ENCODE measurements at regions not wholly inside any gene's neighbourhood (a gene's known extent, or its start where the extent isn't known, plus 50 kb on each side); places are given as distances from the start of the nearest gene placed in this dataset.
"Not testable (repeated sequence)": the region's sequence is repeated elsewhere in the genome, so short reads cannot be mapped to it uniquely, and the experiment has no call there.

GRCh38 chr13:65937251-65937650 lies 1292.9 kb downstream of the PCDH9 start:
- DNase-seq, result no peak

DNA sequence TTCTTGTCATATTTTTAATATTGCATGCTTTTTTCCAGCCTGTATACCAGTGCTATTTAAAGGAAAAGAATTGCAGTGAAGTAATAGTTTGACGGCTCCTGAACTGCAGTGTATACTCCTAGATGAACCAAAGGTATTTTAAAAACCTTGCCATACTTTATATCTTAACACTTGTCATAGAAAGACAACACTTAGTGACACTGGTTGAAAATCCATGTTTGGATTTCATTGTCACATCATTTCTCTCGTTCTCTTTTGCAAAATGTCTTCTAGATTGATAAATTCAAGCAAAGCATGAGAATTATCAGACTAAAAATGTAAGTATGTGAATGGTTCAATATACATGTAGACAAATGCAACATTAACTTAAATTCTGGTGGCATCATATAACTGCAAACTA lies 1293.9 kb downstream of the PCDH9 start:
- DNase-seq, result no peak

DNA sequence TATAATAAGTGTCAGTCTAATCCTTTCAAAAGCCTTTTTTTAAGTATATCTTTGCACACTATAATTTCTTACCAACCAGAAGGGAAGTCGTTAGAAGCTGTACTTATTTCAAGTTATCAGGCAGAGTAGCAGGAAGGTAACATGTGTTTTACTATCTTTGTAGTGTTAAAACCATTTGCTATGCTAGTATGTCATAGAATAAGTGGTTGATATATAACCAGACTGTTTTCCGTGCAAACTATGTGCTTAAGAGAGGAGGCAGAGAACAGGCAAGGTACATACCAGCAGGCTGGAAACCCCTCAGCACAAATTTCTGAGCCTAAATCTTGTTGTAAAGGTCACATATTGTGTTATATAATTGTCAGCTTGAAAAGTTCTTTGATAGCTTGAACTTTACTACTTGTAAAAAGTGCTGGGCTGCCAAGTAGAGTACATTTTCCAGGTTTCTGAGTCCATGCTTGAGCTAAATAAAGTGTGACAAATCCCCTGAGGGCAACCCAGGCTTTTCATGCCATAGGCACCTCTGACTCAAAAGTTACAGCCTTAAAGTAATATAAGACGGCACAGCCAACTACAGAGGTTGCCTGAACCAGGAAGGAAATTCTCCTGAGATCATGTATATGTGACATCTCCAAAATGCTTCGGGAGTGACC lies 1297.4 kb downstream of the PCDH9 start:
- DNase-seq, result no peak

DNA sequence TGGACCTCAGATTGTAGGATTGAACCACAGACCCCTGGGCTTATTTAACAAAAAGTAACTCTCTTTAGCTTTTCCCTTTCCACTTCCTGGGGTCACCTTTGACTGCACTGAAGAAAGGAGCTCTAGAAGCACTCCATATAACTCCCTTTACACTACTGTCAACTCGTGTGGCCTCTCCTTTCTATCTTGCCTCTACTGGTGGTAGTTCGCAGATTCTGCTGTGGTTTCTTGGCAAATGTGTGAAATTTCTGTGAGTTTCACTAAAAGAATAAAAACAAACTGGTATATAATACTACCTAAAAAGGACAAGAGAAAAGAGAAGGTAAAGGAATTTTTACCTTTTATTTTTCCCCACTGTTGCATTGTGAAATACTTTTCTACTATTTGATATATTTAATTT lies 1298.1 kb downstream of the PCDH9 start:
- DNase-seq, result no peak

GRCh38 chr13:65929436-65929835 lies 1300.7 kb downstream of the PCDH9 start:
- no peak for DNase-seq

DNA sequence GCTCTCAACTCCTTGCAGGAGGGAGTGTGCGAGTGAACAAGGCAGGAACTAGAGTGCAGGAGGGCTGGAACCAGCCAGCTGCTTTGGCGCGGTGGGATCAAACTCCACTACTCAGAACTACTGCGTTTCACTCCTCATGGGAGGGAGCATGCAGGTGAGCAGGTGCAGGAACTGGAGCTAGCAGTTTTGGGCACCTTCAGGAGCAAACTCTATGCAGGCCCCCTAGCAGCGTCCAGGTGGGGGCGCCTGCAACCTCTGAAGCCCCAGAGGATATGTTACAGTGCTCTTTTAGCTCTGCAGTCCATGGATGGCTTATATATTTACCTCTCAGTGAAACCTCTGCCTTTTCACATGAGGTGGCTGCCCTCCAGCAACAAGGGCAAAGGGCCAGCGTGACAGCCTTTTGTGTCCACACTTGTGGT lies 1303.4 kb downstream of the PCDH9 start:
- no peak for DNase-seq

DNA sequence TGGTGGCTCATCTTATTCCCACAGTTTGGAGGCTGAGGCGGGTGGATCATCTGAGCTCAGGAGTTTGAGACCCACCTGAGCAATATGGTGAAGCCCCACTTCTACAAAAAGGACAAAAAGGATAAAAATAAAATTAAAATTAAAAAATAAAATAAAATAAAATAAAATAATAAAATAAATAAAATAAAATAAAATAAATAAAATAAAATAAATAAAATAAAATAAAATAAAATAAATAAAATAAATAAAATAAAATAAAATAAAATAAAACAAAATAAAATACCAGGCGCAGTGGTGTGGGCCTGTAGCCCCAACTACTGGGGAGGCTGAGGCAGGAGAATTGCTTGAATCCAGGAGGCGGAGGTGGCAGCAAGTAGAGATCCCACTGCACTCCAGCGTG lies 1307.3 kb downstream of the PCDH9 start:
- DNase-seq, result not testable (repeated sequence)

DNA sequence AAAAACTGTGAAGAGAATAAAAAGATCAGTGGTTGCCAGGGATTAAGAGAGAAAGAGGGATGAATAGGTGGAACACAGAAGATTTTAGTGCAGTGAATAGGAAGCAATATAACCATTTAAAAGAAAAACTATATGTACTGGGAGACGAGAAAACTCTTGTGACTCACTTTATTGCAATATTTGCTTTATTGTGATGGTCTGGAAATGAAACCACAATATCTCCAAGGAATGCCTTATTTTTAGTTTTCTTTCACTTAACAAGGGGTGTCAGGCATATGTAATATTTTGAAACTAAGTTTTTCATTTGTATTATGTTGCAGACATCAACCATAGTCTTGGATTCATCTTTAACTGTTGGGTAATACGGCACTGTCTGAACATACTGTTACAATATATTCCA lies 1308.2 kb downstream of the PCDH9 start:
- DNase-seq, result no peak

- no peak for DNase-seq
Measured at GRCh38 chr13:65917731-65918130, 1312.4 kb downstream of the PCDH9 start.

DNA sequence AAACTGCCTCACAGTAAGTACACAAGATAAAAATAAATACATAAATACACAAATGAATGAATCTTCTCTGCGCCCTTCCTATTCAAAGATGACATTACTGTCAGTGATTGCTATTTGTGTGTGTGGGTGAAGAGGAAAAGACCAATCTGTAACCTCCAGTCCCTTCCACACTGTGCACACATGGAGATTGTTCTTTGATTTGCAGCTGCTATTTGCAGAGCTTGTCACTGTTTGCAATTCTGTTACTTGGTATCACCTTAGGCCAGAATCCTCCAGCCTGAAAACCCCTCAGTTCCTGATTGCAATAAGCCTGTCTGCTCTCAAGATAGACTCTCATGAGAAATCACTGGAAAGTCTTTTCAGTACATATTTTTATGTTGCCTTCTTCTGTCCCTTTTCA lies 1314.9 kb downstream of the PCDH9 start:
- no peak for DNase-seq

DNA sequence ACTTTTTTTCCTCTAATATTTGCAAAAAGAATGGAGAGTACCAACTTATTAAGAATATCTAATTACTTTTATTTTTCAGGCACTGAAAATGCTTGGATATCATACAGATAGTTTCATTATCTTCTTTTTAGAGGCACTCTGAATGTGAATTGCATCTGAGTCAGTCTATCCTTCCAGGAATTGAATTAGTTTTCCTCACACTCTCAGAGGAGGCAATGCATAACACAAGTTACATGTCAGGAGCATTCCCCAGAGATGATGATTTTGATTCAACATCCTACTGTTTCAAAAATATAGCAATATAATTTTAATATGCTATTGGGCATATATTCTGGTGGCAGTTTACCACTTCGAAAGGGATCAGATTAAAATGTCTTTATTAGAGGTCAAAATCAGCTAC lies 1315.4 kb downstream of the PCDH9 start:
- DNase-seq, result no peak

GRCh38 chr13:65913173-65913572 lies 1317.0 kb downstream of the PCDH9 start:
- no peak for DNase-seq

DNA sequence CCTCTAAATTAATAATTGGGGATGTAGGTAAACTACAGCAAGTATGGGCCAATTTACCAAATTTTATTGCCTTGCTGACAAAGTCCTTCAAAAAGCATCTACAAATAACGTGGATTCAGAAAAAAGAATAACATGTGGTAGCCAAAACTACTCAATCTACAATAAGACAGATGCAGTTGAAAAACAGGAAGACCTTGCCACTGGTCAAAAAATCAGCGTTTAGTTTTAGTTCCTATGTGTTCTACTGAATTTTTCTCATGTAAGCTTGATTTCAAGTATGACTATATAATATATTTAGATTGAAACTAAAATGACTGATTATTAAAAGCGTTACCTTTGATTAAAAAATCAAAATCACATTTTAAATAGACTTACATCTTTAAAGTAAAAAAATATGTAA lies 1317.6 kb downstream of the PCDH9 start:
- DNase-seq, result no peak

- no peak for DNase-seq
Measured at GRCh38 chr13:65911546-65912193, 1318.5 kb downstream of the PCDH9 start.

DNA sequence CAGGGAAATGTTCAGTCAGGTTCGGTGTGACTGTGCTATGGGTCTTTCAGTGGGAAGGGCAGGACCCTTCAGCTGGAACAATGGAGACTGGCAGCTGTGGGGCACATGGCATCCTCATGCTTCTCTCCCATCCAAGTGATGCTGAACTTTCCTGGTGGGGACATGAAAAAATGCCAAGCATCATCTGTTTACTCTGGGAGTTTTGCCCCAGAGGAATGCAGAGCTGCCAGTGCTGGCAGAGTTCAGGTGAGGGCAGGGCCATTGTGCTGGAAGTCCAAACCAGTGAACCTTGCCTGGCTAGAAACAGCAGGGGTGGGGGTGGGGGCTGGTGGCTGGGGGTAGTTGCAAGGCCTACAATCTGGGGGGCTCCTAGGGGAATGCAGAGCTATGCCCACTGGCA lies 1320.6 kb downstream of the PCDH9 start:
- no peak for DNase-seq

DNA sequence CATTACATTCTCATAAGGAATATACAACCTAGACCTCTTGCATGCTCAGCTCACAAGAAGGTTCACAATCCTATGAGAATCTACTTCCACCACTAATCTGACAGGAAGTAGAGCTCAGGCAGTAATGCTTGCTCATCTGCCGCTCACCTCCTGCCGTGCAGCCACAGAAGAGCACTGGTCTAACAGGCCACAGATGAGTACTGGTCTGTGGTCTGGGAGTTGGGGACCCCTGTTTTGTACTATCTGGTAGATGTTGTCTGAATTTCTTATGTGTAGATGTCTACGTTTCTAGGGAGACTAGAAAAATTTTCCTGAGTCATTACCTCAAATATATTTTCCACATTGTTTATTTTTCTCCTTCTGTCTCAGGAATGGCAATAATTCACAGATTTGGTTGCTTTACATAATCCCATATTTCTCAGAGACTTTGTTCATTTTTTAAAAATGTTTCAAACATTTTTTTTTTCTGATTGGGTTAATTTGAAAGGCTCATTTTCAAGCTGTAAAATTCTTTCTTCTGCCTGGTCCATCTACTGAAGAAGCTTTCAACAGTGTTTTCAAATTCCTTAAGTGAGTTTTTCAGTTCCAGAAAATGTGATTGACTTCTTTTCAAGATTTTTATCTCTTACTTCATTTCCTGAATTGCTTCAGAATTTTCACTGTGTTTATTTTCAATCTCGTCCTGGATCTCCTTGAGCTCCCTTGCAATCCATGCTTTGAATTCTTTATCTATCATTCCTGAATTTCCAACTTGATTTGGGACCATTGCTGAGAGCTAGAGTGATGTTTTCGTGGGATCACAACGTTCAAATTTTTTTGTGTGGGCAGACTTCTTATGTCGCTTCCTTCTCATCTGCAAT lies 1322.2 kb downstream of the PCDH9 start:
- DNase-seq, result no peak

GRCh38 chr13:65901723-65902122 lies 1328.4 kb downstream of the PCDH9 start:
- DNase-seq, result no peak

- no peak for DNase-seq
Measured at GRCh38 chr13:65894049-65894448, 1336.1 kb downstream of the PCDH9 start.

DNA sequence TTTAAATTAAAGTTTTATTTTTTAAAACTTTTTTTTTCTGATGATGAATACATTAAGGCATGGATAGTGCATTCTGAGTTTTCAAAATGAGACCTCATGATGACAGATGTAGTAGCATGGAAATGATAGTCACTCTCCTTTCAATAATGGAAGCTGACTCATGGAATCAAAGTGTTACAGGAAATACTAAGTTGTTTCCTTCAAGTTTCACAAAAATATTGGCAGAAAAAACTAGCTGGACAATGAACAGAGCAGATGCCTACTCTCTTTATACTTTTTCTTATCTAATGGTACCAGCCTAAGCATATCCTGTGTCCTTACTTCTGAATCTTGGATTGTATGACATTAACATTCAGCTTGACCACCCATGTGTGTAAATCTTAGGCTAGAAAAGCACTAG lies 1337.3 kb downstream of the PCDH9 start:
- no peak for DNase-seq

- no peak for DNase-seq
Measured at GRCh38 chr13:65889368-65889767, 1340.8 kb downstream of the PCDH9 start.

DNA sequence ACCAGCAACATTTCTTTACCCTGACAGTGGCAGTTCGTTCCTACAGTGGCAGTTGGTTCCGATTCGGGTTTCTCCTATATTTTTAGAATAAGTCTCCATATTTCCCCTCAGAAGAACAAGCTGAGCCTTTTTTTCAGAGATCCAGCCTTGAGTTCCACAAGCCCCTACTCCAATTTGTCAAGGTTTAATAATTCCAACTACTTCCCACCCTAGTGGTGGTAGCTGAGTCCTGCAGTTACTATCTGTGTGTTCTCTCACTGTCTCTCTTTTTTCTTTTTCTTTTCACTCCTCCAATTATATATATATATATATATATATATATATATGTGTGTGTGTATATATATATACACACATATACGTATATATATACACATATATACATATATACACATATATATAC lies 1347.3 kb downstream of the PCDH9 start:
- no peak for DNase-seq

GRCh38 chr13:65881561-65882155 lies 1348.5 kb downstream of the PCDH9 start:
- DNase-seq, result no peak

GRCh38 chr13:65875031-65875430 lies 1355.1 kb downstream of the PCDH9 start:
- no peak for DNase-seq

GRCh38 chr13:65872448-65872847 lies 1357.7 kb downstream of the PCDH9 start:
- no peak for DNase-seq
